ENCODE measurements at regions not wholly inside any gene's neighbourhood (a gene's known extent, or its start where the extent isn't known, plus 50 kb on each side); places are given as distances from the start of the nearest gene placed in this dataset.

- Histone ChIP-seq H3K23me2 (ENCODE audit: insufficient read length, low read depth, low read length, poor library complexity, severe bottlenecking) (no peaks in the 10 kb centered on the region), H2BK15ac (ENCODE audit: low read depth, low read length) (no peak overlapping the region), H3K23ac (ENCODE audit: insufficient read length, low read depth, low read length) (no peak overlapping the region), H2BK12ac (ENCODE audit: insufficient read length, low read depth, low read length) (no peak overlapping the region), H3K18ac (ENCODE audit: insufficient read length, low read depth, low read length) (no peak overlapping the region), H3K27ac (ENCODE audit: insufficient read length, low read depth, low read length) (no peak overlapping the region), H4K8ac (replicated peaks; ENCODE audit: insufficient read length, low read depth, low read length) (no peak overlapping the region), H3K4me2 (ENCODE audit: insufficient read depth, insufficient read length, low read length) (no peak overlapping the region), H3K27me3 (ENCODE audit: insufficient read depth, low read length) (no peaks in the 10 kb centered on the region), H2BK20ac (ENCODE audit: low read depth, low read length, poor library complexity, severe bottlenecking) (no peak overlapping the region), H2BK120ac (ENCODE audit: low read depth, low read length, poor library complexity, severe bottlenecking) (no peak overlapping the region), H2AK5ac (ENCODE audit: insufficient read length, low read length) (no peak overlapping the region), H2AFZ (ENCODE audit: low read length) (no peak overlapping the region), H3K9me3 (ENCODE audit: control insufficient read depth, low read depth, low read length) (peaks cover 5% of the 10 kb centered on the region), H3K79me1 (ENCODE audit: insufficient read depth, low read depth, low read length, poor library complexity, severe bottlenecking) (no peaks in the 10 kb centered on the region), H4K91ac (ENCODE audit: insufficient read length, low read depth, low read length) (no peak overlapping the region), H3K9ac (ENCODE audit: extremely low read depth, insufficient read length, low read length) (no peak overlapping the region), H3K4me1 (ENCODE audit: insufficient read depth, low read length) (peaks cover 3% of the 10 kb centered on the region), H3T11ph (ENCODE audit: low read length) (no peak overlapping the region), H3K4ac (ENCODE audit: low read depth, low read length) (no peak overlapping the region), H2BK5ac (ENCODE audit: insufficient read length, low read length) (no peak overlapping the region), H3K79me2 (ENCODE audit: insufficient read depth, low read length) (no peaks in the 10 kb centered on the region), H3K56ac (ENCODE audit: insufficient read length, low read depth, low read length) (no peak overlapping the region), H4K20me1 (ENCODE audit: control insufficient read depth, insufficient read depth, insufficient read length) (no peaks in the 10 kb centered on the region), H4K5ac (ENCODE audit: insufficient read length, low read depth, low read length) (no peak overlapping the region), H3K14ac (ENCODE audit: insufficient read depth, low read length) (no peak overlapping the region)
- Mint-ChIP-seq H3K36me3 (ENCODE audit: insufficient read depth in 1 of 3, low read depth in 3 of 3) (peaks cover 19 to 21% (median 20%) of the 10 kb centered on the region in 3 experiments), H3K4me3 (no peak overlapping the region; a peak in 1 of 5 replicates), H3K27ac (peak overlapping the region in 1 of 3 experiments; percentile 35; a peak in 1 of 7 replicates), H3K27me3 (ENCODE audit: low read depth) (peaks cover 3% of the 10 kb centered on the region), H3K4me1 (peaks cover 24 to 29% of the 10 kb centered on the region in 2 experiments), H3K9me3 (peaks cover 3 to 5% of the 10 kb centered on the region in 2 experiments)
- DNase-seq: no peak
- TF ChIP-seq CTCF (conservative IDR thresholded peaks at IDR 0.05): no peak
- no CpG with 5 or more reads among the region's 2 CpGs for WGBS (ENCODE audit: extremely low coverage, insufficient read length, low lambda C conversion rate)
Observed at GRCh38 chr6:144919560-144919959, 634.4 kb downstream of the UTRN start.

All from H9 (cell line).